ENCODE measurements at regions not wholly inside any gene's neighbourhood (a gene's known extent, or its start where the extent isn't known, plus 50 kb on each side); places are given as distances from the start of the nearest gene placed in this dataset.
"Not testable (repeated sequence)": the region's sequence is repeated elsewhere in the genome, so short reads cannot be mapped to it uniquely, and the experiment has no call there.

DNA sequence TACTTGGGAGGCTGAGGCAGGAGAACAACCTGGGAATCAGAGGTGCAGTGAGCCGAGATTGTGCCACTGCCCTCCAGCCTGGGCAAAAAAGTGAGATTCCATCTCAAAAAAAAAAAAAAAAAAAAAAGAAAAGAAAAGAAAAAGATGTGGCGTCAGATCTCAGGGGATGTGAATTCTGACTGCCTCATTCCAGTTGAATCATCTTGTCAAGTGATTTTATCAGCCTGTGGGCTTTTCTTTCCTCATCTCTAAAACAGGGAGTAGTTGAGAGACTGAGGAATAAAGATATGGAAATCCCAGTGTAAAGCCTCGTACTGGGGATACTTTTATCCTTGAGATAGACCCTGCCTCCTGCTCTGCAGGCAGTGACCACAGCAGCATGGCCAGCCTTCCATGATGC is 65.9 kb downstream of the PPIAL4G start:
- H3K27ac ChIP-seq (ENCODE audit: low read depth, low read length); H3K36me3 ChIP-seq (ENCODE audit: control insufficient read depth in 2 of 3, insufficient read depth in 3 of 3, low read length in 3 of 3); H3K36me3 Mint-ChIP-seq; CTCF ChIA-PET; H3K9me3 Mint-ChIP-seq; DNase-seq; H3K27me3 Mint-ChIP-seq; H3K4me3 Mint-ChIP-seq; ATAC-seq; intact Hi-C loops (cut with micrococcal nuclease); H3K4me3 ChIP-seq (ENCODE audit: low read length); H3K9me3 ChIP-seq (ENCODE audit: control insufficient read depth in 2 of 3, low read length in 3 of 3); POLR2A ChIA-PET; H3K27me3 ChIP-seq (ENCODE audit: control insufficient read depth in 2 of 2, insufficient read depth in 2 of 2, low read length in 2 of 2); H3K4me1 ChIP-seq (ENCODE audit: control insufficient read depth in 2 of 2, insufficient read depth in 2 of 2, low read length in 2 of 2): not testable (repeated sequence)
- Mint-ChIP-seq H3K27ac (peak overlapping the region in 1 of 9 donors; percentile 28), H3K4me1 (peaks cover 0 to 23% (median 11%) of the 10 kb centered on the region in 7 donors)

DNA sequence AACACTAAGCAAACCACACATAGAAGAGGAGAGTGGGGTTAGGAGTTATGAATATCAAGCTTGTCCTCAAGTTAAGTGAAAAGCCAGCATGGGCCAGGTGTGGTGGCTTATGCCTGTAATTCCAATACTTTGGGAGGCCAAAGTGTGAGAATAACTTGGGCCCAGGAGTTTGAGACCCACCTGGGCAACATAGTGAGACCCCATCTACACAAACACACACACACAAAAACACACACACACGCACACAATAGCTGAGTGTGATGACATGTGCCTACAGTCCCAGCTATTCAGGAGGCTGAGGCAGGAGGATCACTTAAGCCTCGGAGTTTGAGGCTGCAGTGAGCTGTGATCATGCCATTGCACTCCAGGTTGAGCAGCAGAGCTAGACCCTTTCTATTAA is 69.7 kb downstream of the PPIAL4G start:
- intact Hi-C loops (cut with micrococcal nuclease); H3K4me1 ChIP-seq (ENCODE audit: control insufficient read depth in 2 of 2, insufficient read depth in 2 of 2, low read length in 2 of 2); H3K4me3 ChIP-seq (ENCODE audit: low read length); H3K27me3 ChIP-seq (ENCODE audit: control insufficient read depth in 2 of 2, insufficient read depth in 2 of 2, low read length in 2 of 2); H3K4me3 Mint-ChIP-seq; H3K36me3 ChIP-seq (ENCODE audit: control insufficient read depth in 2 of 3, insufficient read depth in 3 of 3, low read length in 3 of 3); DNase-seq; ATAC-seq; POLR2A ChIA-PET; H3K27me3 Mint-ChIP-seq; CTCF ChIA-PET; H3K9me3 ChIP-seq (ENCODE audit: control insufficient read depth in 2 of 3, low read length in 3 of 3); H3K27ac ChIP-seq (ENCODE audit: low read depth, low read length): not testable (repeated sequence)
- H3K27ac Mint-ChIP-seq = peak overlapping the region in 1 of 9 donors; percentile 25
- peaks cover 4 to 21% (median 12%) of the 10 kb centered on the region in 5 donors for H3K36me3 Mint-ChIP-seq
- H3K9me3 Mint-ChIP-seq = peaks cover 3 to 15% (median 7%) of the 10 kb centered on the region in 11 donors
- H3K4me1 Mint-ChIP-seq = peaks cover 0 to 12% (median 4%) of the 10 kb centered on the region in 7 donors

DNA sequence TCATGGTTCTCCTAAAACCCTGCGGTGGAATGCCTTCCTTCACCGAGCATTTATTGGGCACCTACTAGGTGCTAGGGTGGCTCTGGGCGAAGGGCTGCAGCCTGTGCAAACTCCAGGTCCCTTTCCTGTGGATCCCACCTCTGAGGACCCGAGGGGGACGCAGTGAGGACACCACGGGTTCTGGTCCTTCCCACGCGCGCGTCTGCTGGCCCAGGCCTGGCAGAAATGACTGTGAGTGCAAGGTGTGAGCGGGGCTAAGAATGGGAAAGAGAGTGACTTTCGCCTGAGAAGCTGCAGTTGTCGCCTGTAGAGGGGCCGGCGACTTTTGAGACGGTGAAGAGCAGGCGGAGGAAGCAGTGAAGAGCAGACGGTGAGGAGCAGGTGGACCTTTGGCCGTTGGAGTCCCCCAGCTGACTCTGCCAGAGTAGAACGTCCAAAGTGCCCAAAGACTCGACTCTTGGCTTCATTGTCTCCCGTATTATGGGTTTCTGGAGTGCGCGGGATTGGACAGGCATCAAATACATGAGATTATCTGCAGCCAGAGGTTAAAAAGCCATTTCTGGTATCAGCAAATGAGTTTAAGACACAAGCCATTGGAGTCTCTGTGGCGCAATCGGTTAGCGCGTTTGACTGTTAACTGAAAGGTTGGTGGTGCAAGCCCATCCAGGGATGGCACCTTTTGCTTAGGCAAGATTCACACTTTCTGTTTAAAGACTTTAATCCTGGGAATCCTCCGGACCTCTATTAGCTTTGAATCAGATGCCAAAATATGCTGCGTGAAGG is 78.1 kb downstream of the PPIAL4G start:
- POLR2A ChIA-PET = interaction anchor here (1.1 kb wide), 1 partner anchor 16 kb away, joined by 4 read pairs; no protein-coding TSS in a partner anchor
- H3K9me3 ChIP-seq (ENCODE audit: control insufficient read depth in 2 of 3, low read length in 3 of 3); ATAC-seq; H3K36me3 ChIP-seq (ENCODE audit: control insufficient read depth in 2 of 3, insufficient read depth in 3 of 3, low read length in 3 of 3); H3K9me3 Mint-ChIP-seq; H3K4me3 ChIP-seq (ENCODE audit: low read length); H3K27ac ChIP-seq (ENCODE audit: low read depth, low read length); CTCF ChIA-PET; intact Hi-C loops (cut with micrococcal nuclease); H3K27me3 ChIP-seq (ENCODE audit: control insufficient read depth in 2 of 2, insufficient read depth in 2 of 2, low read length in 2 of 2); DNase-seq; H3K27me3 Mint-ChIP-seq; H3K4me1 ChIP-seq (ENCODE audit: control insufficient read depth in 2 of 2, insufficient read depth in 2 of 2, low read length in 2 of 2): not testable (repeated sequence)
- peaks cover 4 to 21% (median 15%) of the 10 kb centered on the region in 5 donors for H3K36me3 Mint-ChIP-seq
- H3K4me1 Mint-ChIP-seq = peaks cover 19 to 56% (median 33%) of the 10 kb centered on the region in 7 donors
- peak overlapping the region in 7 of 9 donors; percentile 29 to 83 (median 78) for H3K27ac Mint-ChIP-seq
- H3K4me3 Mint-ChIP-seq = peak overlapping the region in 4 of 10 donors; percentile 16 to 89 (median 60)

DNA sequence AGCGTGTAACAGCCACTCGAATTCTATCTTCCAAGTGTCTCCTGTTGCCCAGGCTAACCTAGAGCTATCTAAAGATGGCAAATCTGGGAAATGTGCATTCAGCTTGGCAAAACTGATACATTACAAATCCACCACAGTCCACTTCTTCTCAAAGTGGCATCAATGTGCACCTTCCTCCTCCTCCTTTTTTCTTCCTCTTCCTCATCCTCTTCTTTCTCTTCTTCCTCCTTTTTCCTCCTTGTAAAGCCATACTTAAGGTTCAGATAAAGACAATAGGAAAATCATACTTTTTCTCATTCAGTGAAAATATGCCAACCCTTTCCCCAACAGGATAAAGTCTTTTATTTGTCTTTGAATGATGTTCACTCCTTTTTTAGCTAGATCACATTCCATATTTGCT is 79.2 kb downstream of the PPIAL4G start:
- POLR2A ChIA-PET; H3K4me3 ChIP-seq (ENCODE audit: low read length); H3K36me3 ChIP-seq (ENCODE audit: control insufficient read depth in 2 of 3, insufficient read depth in 3 of 3, low read length in 3 of 3); H3K27me3 ChIP-seq (ENCODE audit: control insufficient read depth in 2 of 2, insufficient read depth in 2 of 2, low read length in 2 of 2); H3K4me1 ChIP-seq (ENCODE audit: control insufficient read depth in 2 of 2, insufficient read depth in 2 of 2, low read length in 2 of 2); H3K27me3 Mint-ChIP-seq; H3K9me3 Mint-ChIP-seq; H3K27ac ChIP-seq (ENCODE audit: low read depth, low read length); H3K9me3 ChIP-seq (ENCODE audit: control insufficient read depth in 2 of 3, low read length in 3 of 3); CTCF ChIA-PET; ATAC-seq; DNase-seq: not testable (repeated sequence)
- Mint-ChIP-seq H3K4me1 (peaks cover 19 to 62% (median 33%) of the 10 kb centered on the region in 7 donors), H3K36me3 (peaks cover 4 to 20% (median 15%) of the 10 kb centered on the region in 5 donors), H3K27ac (peak overlapping the region; percentile 23 to 97 (median 81)), H3K4me3 (peak overlapping the region; percentile 37 to 89 (median 66))
- intact Hi-C loops (cut with micrococcal nuclease) = loop anchor here in 1 of 2 donors (2.0 kb wide), 2 partner anchors 15 to 31 kb away; no protein-coding TSS in a partner anchor

DNA sequence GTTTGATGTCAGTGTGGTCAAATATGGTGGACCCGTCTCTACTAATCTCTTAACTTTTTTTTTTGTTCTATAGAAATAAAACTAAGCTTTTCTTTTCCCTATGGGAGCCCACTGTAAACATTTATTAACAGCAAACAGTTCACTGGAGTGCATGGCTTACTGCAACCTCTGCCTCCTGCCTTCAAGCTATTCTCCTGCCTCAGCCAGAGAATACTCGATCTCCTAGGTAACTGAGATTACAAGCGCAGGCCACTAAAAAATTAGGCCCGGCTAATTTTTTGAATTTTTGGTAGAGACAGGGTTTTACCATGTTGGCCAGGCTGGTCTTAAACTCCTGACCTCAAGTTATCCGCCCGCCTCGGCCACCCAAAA is 80.0 kb downstream of the PPIAL4G start:
- not testable (repeated sequence) for H3K9me3 ChIP-seq (ENCODE audit: control insufficient read depth in 2 of 3, low read length in 3 of 3); ATAC-seq; H3K36me3 ChIP-seq (ENCODE audit: control insufficient read depth in 2 of 3, insufficient read depth in 3 of 3, low read length in 3 of 3); H3K4me1 ChIP-seq (ENCODE audit: control insufficient read depth in 2 of 2, insufficient read depth in 2 of 2, low read length in 2 of 2); H3K27me3 ChIP-seq (ENCODE audit: control insufficient read depth in 2 of 2, insufficient read depth in 2 of 2, low read length in 2 of 2); H3K9me3 Mint-ChIP-seq; H3K27me3 Mint-ChIP-seq
- ChIA-PET POLR2A (interaction anchor here (1.2 to 2.0 kb wide), 4 partner anchors 14 to 30 kb away, joined by 3 to 13 read pairs (median 6); no protein-coding TSS in a partner anchor), CTCF (interaction anchor here (1.0 to 1.1 kb wide), 2 partner anchors 30 to 32 kb away, joined by 3 to 5 read pairs; no protein-coding TSS in a partner anchor)
- Mint-ChIP-seq H3K36me3 (peaks cover 4 to 16% (median 12%) of the 10 kb centered on the region in 5 donors), H3K4me3 (peak overlapping the region; percentile 82 to 100 (median 96)), H3K27ac (peak overlapping the region; percentile 96 to 100 (median 99)), H3K4me1 (peaks cover 17 to 63% (median 33%) of the 10 kb centered on the region in 7 donors)
- DNase-seq = peak in 3 of 9 donors; percentile 14 to 26 (median 19)
- Histone ChIP-seq H3K27ac (ENCODE audit: low read depth, low read length) (peak overlapping the region; percentile 89), H3K4me3 (ENCODE audit: low read length) (peak overlapping the region; percentile 93)
- intact Hi-C loops (cut with micrococcal nuclease) = loop anchor here in 1 of 2 donors (2.0 kb wide), 2 partner anchors 14 to 30 kb away; no protein-coding TSS in a partner anchor

DNA sequence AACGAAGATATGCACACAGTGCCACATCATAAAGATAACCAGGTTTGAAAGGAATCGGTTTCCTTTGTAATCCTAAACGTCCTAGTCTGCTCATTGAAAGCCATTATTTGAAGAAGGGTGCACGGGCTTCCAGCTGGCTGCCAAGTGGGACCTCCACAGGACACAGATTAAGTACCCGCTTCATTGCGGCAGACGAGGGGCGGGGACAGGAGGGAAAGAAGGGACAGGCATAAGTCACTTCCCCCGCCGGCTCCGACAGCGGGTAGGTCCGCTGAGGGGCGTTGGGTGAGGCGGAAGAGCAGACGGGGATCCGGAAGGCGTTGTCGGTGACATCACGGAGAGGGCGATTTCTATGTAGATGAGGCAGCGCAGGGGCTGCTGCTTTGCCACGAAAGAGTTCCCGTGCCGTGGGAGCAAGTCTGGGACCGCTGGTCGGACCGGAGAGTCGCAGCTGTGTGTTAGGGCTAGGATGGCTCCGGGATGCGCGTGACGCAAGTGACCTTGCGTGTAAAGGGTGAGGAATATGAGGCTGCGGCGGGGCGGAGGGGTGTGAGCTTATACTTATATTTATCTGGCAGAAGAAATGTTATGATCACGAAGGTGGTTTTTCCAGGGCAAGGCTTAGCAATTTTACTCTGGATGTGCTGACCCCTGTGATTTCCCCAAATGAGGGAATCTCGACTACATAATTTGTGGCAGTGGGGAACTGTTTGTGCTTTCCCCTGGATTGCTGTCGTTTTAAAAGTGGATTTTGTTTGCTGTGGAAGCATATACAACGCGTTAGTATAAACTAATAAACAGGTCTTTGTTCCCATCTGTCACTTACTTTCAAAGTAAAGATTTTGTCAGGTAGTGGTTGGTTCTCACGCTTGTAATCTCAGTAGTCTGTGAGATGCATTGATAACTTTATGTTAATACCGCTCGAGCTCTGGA is 80.7 kb downstream of the PPIAL4G start:
- H3K9me3 ChIP-seq (ENCODE audit: control insufficient read depth in 2 of 3, low read length in 3 of 3); H3K4me1 ChIP-seq (ENCODE audit: control insufficient read depth in 2 of 2, insufficient read depth in 2 of 2, low read length in 2 of 2); H3K36me3 ChIP-seq (ENCODE audit: control insufficient read depth in 2 of 3, insufficient read depth in 3 of 3, low read length in 3 of 3); H3K27me3 Mint-ChIP-seq; H3K9me3 Mint-ChIP-seq; H3K27me3 ChIP-seq (ENCODE audit: control insufficient read depth in 2 of 2, insufficient read depth in 2 of 2, low read length in 2 of 2): not testable (repeated sequence)
- peaks cover 4 to 15% (median 9%) of the 10 kb centered on the region in 5 donors for H3K36me3 Mint-ChIP-seq
- peaks cover 15 to 66% (median 35%) of the 10 kb centered on the region in 7 donors for H3K4me1 Mint-ChIP-seq
- POLR2A ChIA-PET = interaction anchor here (0.9 to 2.0 kb wide), 5 partner anchors 14 to 120 kb away, joined by 3 to 13 read pairs (median 4); no protein-coding TSS in a partner anchor
- H3K4me3 Mint-ChIP-seq = peak overlapping the region; percentile 82 to 100 (median 96)
- intact Hi-C loops (cut with micrococcal nuclease) = loop anchor here (1.0 to 2.0 kb wide), 4 partner anchors 14 to 30 kb away; no protein-coding TSS in a partner anchor
- ATAC-seq (peak; percentile 94), DNase-seq (peak; percentile 64 to 89 (median 82))
- H3K4me3 ChIP-seq (ENCODE audit: low read length) = peak overlapping the region; percentile 93
- peak overlapping the region; percentile 96 to 100 (median 99) for H3K27ac Mint-ChIP-seq
- CTCF ChIA-PET = interaction anchor here (1.0 to 1.1 kb wide), 2 partner anchors 30 to 31 kb away, joined by 3 to 5 read pairs; no protein-coding TSS in a partner anchor
- peak overlapping the region; percentile 89 for H3K27ac ChIP-seq (ENCODE audit: low read depth, low read length)

All from naive thymus-derived CD4-positive, alpha-beta T cell (primary cell).